HEK293T (cell line): ENCODE measurements at regions not wholly inside any gene's neighbourhood (a gene's known extent, or its start where the extent isn't known, plus 50 kb on each side); places are given as distances from the start of the nearest gene placed in this dataset.

Source experiments
- ELF4 ChIP-seq: fragments of 450-650 bp; IDR thresholded peaks from 2 replicates; pipeline ENCODE4 v1.6.1; 2017; ENCODE audit warnings: antibody characterized with exemption
- FOXK2 ChIP-seq: fragments of 450-650 bp; IDR thresholded peaks from 2 replicates; pipeline ENCODE4 v1.6.1; 2016; ENCODE audit warnings: mild to moderate bottlenecking
- FOXM1 ChIP-seq: fragments of 450-650 bp; IDR thresholded peaks from 2 replicates; pipeline ENCODE4 v1.6.1; 2017; ENCODE audit warnings: mild to moderate bottlenecking, borderline replicate concordance
- SP1 ChIP-seq: fragments of 450-650 bp; IDR thresholded peaks from 2 replicates; pipeline ENCODE4 v1.6.1; 2017
- TARDBP ChIP-seq: fragments of 450-650 bp; IDR thresholded peaks from 2 replicates; pipeline ENCODE4 v1.6.1; 2016

- no peak for TF ChIP-seq TARDBP
- no peak for TF ChIP-seq FOXK2
- no peak for TF ChIP-seq FOXM1
- TF ChIP-seq SP1: no peak
- no peak for TF ChIP-seq ELF4
Observed at GRCh38 chr12:90611891-90612290, 343.1 kb downstream of the CCER1 start.
